G401 (cell line): ENCODE measurements at regions not wholly inside any gene's neighbourhood (a gene's known extent, or its start where the extent isn't known, plus 50 kb on each side); places are given as distances from the start of the nearest gene placed in this dataset.

ENCODE experiments used
- DNase-seq: peaks from one replicate; pipeline ENCODE4 v3.0.0-alpha.2; 2015; ENCODE audit warnings: low spot score
- in situ Hi-C: cut with HindIII; loops from 2 replicates; pipeline ENCODE4 v1.10.0; 2016; ENCODE audit warnings: low sequenced_read_pairs, mixed read lengths

GRCh38 chr6:5946701-5947100 is 60.0 kb downstream of the NRN1 start:
- no peak for DNase-seq

DNA sequence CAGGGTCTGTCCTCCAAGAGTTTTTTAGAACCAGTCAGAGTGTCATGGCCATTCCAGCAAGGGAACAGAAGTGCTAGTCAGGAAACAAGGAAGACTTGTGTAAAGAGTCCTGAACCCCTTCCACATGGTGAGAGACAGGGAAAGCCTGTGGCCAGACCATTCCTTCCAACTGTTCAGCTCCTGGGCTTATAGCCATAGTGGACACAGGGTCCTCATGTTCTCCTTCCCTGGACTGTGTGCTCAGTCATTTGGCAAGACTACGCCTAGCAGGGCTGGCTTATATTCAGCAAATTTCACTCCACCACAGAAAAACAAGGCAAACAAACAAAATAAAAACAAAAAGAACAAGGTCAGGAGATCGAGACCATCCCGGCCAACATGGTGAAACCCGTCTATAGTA is 60.5 kb downstream of the NRN1 start:
- no peak for DNase-seq
- in situ Hi-C loops = no loop called here

More at GRCh38 chr6:5946701-5947100, 60.0 kb downstream of the NRN1 start:
- in situ Hi-C loops = no loop called here

DNA sequence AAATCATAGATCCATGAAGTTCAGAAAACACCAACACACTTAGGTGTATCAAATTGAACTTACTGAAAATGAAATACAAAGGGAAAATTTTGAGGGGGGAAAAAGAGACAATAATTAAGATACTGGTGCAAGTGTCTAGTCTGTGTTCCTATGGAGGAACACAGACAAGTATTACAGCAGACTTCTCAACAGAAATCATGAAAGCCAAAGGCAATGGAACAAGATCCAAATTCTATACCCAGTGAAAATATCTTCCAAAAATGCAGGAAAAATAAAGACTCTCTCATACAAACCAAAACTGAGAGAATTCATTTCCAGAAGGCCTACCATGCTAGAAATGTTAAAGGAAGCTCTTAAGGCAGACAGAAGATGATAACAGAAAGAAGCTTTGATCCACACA is 63.1 kb downstream of the NRN1 start:
- no peak for DNase-seq
- in situ Hi-C loops = no loop called here

DNA sequence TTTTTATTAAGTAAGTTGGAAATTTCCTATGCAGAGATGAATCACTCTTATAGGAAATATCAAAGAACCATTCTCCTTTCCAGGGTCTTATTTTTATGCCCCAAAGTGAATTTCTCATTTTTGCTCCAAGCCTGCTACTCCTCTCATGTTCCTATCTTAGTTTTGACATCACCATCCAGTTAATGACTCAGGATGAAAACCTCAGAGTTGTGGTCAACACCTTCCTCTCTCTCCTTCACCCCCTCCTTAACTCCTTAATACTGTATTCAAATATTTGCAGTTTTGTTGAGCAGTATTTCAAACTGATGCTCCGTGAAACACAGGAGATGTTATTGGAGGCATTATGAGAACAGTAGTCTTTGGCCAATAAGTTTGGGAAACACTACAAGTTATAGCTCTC is 64.1 kb downstream of the NRN1 start:
- no peak for DNase-seq
- in situ Hi-C loops = no loop called here

- no peak for DNase-seq
- in situ Hi-C loops = no loop called here
These were observed 65.5 kb downstream of the NRN1 start for GRCh38 chr6:5941188-5941587.

GRCh38 chr6:5938934-5939333 is 67.8 kb downstream of the NRN1 start:
- in situ Hi-C loops = no loop called here
- no peak for DNase-seq

- no peak for DNase-seq
- in situ Hi-C loops = no loop called here
These were observed 68.6 kb downstream of the NRN1 start for GRCh38 chr6:5937936-5938706.

DNA sequence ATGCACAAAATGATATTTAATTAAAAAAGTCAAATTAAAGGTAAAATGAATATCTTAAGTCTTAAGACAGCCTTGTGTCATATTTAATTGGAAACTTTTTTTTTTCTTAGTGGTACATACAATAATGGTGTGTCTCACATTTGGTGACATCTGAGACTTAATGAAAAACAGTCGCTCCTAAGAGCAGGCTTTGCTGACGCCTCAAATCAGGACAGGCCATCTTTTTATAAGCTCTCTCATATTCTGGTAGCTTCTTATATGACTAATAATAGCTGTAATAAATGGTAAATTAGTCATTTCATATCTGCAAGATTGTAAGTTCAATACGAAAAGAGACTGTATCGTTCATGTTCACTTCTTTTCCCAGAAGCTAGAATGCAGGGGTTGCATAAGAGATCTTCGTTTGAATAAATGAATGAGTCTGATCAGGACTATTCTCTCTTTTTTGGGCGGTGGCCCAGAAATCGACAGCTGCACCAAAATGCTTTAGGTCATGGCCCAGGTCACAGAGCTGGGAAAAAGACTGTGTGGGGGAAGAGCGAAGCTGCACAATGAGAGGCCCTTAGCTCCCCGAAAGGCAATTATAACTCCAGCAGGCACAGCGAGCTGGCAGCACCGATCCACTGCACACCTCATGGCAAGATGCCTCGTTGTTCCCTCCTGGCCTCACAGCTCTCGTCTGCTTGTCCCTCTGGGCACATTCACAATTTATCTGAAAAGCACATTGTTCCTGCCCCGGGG is 69.4 kb downstream of the NRN1 start:
- peak; percentile 20 for DNase-seq

DNA sequence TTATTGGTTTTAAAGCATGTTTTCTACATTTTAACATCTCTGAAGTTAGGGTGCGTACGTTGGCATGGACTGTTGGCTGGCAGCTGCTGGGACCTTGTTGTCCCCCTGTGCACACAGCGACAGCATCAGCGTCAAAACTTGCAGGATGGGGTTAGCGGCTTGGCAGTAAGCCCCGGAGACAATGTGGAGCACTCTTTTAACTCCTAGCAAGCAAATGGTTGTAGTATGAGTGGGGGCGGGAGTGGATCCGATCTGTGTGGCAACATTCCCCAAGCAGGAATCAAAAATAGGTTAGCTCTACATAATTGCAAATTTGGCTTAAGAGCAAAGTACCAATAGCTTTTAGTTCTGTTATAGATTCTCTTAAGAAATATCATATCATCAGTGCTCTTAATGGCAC is 70.1 kb downstream of the NRN1 start:
- in situ Hi-C loops = no loop called here
- no peak for DNase-seq

More for the DNA sequence above, 69.4 kb downstream of the NRN1 start:
- in situ Hi-C loops = no loop called here

DNA sequence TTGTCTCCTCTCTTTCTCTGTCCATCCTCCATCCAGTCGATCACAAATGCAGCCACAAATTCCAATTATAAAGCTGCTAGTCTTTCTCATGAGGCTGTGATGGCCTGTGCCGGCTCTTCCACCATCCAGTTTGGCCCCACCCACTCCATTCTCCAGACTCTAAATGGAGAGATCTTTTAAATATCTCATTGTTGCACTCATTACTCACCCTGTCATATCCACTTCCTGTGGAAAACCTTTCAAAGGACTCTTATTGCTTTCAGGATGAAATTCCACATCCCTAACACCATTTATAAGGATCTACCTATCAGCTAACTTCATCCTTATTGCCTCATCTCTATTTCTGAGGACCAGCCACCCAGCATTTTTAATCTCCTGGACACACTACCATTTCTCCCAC is 70.6 kb downstream of the NRN1 start:
- in situ Hi-C loops = no loop called here
- no peak for DNase-seq

GRCh38 chr6:5930968-5931367 is 75.8 kb downstream of the NRN1 start:
- DNase-seq = no peak
- in situ Hi-C loops = no loop called here

DNA sequence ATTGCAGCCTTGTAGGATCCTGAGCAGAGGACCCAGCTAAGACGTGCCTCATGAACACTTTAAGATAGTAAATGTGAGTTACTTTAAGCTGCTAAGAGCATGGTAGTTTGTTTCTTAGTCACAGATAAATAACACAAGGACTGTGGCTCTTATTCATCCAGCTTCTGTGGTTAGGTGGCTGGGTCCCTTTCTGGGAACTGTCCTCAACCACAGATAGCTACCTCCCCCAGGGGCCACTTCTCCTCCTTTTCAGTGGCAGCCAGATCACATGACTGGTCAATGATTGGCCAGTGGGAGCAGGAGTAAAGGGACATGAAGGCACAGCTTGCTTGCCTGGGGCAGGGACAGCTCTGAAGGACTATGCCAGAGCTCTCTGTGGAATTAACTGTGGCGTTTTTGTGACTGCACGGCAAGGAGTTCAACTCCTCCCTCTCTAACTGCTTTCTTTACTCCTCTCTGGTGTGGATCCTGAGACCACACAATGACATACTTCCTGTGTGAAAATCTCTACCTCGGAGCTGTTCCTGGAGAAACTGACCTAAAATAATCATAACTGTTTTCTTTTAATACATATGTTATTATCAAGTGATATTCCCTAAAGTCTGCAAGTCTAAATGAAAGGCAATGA is 76.5 kb downstream of the NRN1 start:
- in situ Hi-C loops = no loop called here
- DNase-seq = no peak

GRCh38 chr6:5923840-5924239 is 82.9 kb downstream of the NRN1 start:
- in situ Hi-C loops = no loop called here
- DNase-seq = no peak

- in situ Hi-C loops = no loop called here
- DNase-seq = no peak
These were observed 84.5 kb downstream of the NRN1 start for GRCh38 chr6:5922230-5922629.

GRCh38 chr6:5909721-5910120 is 97.0 kb downstream of the NRN1 start:
- DNase-seq = no peak
- in situ Hi-C loops = no loop called here

- in situ Hi-C loops = no loop called here
- DNase-seq = no peak
These were observed 99.9 kb downstream of the NRN1 start for GRCh38 chr6:5906842-5907241.

DNA sequence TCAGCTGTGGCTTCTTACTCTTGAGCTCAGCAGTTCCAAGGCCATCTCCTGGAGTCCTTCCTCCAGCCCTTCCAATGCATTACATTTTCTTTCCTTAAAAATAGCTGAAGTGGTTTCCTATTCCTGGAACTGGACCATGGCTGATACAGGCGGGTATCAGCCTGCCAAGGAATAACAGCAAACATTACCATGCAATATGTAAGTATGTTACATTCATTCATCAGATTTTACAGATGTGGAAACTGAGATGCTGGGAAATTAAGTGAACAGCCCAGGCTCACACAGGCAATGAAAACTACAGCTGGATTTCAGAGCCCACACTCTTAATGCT is 100.4 kb downstream of the NRN1 start:
- in situ Hi-C loops = no loop called here
- no peak for DNase-seq

DNA sequence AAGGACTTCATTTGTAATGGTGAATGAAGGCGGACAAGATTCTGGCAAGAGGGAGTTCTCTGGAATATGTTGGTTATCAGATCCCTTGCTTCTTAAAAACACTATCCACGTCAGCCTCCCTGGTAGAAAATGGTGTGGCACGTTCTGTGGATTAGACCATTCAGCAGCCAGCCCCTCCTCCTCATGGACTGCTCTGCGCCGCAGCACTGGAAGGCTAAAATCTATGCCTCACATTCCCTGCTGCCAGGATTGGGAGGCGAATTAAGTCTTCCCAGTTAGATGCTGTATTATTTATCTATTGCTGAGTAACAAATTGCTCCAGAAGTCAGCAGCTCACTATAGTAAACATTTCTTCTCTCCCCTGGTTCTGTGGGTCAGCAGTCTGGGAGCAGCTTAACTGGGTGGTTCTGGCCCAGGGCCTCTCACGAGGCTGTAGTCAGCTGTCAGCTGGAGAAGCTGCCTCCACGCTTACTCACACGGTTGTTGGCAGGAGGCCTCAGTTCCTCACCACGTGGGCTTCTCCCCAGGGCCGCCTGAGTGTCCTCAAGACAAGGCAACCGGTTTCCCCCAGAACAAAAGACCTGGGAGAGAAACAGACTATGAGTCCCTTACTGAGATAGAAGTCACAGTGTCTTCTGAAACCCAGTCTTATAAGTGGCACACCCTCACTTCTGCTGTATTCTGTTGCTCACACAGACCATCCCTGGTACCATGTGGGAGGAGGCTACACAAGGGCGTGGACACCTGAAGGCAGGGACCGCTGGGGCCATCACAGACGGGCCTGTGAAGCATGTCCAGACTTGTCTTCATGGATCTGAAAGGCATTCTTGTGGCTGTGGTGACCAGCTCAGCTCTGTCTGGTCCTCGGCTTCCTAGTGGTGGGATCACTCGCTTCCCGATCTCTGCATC is 101.0 kb downstream of the NRN1 start:
- in situ Hi-C loops = no loop called here
- peak; percentile 2 for DNase-seq

DNA sequence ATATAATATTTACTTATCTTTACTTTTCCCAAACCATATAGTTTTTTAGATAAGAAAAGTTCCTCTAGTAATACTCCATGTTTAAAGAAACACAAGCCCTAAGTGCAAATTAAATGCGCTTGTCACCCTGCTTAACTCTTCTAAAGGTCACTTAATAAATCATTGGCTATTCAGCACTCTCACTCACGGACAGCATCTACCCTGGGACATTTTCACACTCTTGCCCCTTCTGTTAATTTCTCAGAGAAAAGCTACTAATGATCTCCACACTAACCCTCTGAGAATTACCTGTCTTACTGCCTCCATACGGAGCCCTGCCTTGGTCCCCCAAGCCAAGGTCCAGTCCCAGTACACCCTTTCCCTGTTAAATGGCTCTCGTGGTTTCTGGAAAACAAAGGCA is 102.2 kb downstream of the NRN1 start:
- in situ Hi-C loops = no loop called here
- DNase-seq = no peak
